ENCODE measurements at regions not wholly inside any gene's neighbourhood (a gene's known extent, or its start where the extent isn't known, plus 50 kb on each side); places are given as distances from the start of the nearest gene placed in this dataset.

DNA sequence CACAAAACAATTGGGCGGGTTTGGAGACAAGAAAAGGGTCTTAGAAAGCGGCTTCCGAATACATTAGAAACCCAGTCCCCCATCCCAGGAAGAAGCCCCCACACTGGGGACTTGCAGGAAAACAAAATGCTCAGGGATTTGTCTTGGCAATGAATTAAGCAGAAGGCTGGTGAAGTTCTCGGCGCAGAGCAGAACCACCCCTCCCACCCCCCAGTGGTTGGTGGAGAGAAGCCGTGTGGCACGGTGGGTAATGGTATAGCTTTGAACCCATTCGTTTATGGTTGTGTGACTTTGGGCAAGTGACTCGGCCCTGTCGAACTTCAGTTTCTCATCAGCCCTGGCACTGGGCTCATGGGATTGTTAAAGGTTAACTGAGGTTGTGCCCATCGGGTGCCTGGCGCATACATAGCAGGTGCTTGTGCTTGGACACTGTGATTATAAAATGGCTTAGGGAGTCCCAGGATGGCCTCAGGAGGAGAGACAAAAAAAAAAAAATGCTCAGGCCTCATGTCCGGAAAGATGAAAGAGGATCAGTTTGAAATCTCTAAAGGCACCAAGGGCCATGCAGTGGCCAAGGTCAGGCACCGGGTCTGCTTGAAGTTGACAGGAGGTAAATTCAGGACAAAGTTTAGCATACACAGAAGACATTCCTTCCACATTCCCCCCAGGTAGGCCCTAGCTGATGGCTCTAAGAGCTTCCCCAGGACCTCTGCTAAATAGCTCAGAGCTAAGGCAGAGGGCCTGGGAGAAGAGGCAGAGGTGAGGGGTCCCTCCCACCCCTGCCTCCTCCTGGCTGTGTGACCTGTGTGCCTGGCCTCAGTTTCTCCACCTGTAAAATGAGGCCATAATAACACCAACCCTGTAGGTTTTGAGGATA is 120.1 kb upstream of the PTPN1 start:
- FAIRE-seq (no peak), DNase-seq (ENCODE audit: insufficient read length, low spot score) (no peak)
- no peak for TF ChIP-seq TAF1 (IDR thresholded peaks at IDR 0.05; ENCODE audit: low read depth, low read length)
- no peak for TF ChIP-seq POLR2AphosphoS5 (IDR thresholded peaks at IDR 0.05; ENCODE audit: low read depth, low read length)

DNA sequence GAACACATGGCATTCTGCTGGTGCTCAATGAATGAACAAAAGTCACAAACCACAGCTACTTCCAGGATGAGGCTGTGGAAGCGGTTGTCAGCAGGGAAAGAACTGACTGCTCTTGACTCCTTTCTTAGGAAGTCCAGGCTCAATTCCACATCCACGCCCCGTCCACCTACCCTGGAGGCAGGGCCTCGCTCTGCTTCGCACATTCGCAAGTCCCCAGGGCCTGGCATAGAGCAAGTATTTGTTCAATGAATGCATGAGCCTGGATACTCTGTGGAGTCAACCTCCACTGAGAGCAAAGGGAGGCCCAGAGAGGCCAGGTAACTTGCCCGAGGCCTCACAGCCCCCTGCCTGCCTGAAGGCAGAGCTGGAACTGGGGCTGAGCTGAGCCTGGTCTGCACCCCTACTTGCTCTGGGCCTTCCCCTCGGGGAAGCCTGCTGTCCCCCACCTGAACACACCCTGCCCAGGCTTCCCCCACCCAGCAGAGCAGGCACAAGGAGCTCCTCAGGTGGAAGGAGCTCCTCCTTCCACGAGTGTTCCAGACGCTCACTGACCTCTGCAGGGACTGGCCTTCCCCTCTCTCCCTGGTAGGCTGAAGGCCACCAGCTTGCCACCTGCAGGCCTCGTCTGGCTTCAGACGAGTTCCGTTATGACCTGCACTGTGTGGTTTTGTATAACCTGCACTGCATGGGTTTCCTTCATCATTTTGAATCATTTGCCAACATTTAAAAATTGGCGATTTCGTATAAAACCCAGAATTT is 119.3 kb upstream of the PTPN1 start:
- TF ChIP-seq TAF1 (IDR thresholded peaks at IDR 0.05; ENCODE audit: low read depth, low read length) (no peak), PAX5 (IDR thresholded peaks at IDR 0.05; ENCODE audit: insufficient read depth, low read length, severe bottlenecking) (no peak), SPI1 (IDR thresholded peaks at IDR 0.05; ENCODE audit: low read depth, low read length) (no peak), POLR2A (IDR thresholded peaks at IDR 0.05; ENCODE audit: low read depth, low read length) (no peak), POU2F2 (IDR thresholded peaks at IDR 0.05; ENCODE audit: low read depth, low read length) (no peak), POLR2AphosphoS5 (IDR thresholded peaks at IDR 0.05; ENCODE audit: low read depth, low read length) (no peak)
- DNase-seq (ENCODE audit: insufficient read length, low spot score), result no peak
- FAIRE-seq, result no peak

DNA sequence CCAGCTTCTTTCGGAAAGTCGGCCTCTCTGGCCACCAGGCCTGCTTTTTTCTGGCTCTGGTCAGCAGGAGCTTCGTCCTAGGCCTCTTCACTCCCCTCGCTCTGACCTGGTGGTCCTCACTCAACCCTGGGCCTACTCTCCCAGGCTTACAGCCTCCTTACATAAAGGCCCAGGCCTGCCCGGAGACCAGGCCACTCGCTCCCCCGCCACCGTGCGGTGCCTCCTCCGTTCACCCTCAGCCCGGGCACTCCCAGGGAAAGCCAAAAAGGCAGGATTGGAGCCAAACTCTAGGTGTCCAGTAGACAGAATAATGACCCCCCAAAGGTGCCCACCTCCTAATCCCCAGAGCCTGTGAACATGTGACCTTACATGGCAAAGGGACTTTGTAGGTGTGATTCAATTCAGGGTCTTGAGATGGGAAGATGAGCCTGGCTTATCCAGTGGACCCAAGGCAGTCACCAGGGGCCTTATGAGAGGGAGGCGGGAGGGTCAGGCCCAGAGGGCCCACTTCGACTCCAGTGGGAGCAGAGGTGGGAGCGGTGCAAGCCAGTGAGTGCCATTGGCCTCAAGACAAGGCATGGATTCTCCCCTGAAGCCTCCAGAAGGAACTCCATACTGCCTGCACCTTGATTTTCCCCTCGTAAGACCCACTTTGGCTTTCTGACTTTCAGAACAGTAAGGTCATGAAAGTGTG is 118.6 kb upstream of the PTPN1 start:
- DNase-seq (ENCODE audit: insufficient read length, low spot score) (no peak), FAIRE-seq (no peak)
- TF ChIP-seq POLR2AphosphoS5 (IDR thresholded peaks at IDR 0.05; ENCODE audit: low read depth, low read length) (no peak), SPI1 (IDR thresholded peaks at IDR 0.05; ENCODE audit: low read depth, low read length) (no peak), POU2F2 (IDR thresholded peaks at IDR 0.05; ENCODE audit: low read depth, low read length) (no peak), PAX5 (IDR thresholded peaks at IDR 0.05; ENCODE audit: insufficient read depth, low read length, severe bottlenecking) (no peak), TAF1 (IDR thresholded peaks at IDR 0.05; ENCODE audit: low read depth, low read length) (no peak), POLR2A (IDR thresholded peaks at IDR 0.05; ENCODE audit: low read depth, low read length) (no peak)

DNA sequence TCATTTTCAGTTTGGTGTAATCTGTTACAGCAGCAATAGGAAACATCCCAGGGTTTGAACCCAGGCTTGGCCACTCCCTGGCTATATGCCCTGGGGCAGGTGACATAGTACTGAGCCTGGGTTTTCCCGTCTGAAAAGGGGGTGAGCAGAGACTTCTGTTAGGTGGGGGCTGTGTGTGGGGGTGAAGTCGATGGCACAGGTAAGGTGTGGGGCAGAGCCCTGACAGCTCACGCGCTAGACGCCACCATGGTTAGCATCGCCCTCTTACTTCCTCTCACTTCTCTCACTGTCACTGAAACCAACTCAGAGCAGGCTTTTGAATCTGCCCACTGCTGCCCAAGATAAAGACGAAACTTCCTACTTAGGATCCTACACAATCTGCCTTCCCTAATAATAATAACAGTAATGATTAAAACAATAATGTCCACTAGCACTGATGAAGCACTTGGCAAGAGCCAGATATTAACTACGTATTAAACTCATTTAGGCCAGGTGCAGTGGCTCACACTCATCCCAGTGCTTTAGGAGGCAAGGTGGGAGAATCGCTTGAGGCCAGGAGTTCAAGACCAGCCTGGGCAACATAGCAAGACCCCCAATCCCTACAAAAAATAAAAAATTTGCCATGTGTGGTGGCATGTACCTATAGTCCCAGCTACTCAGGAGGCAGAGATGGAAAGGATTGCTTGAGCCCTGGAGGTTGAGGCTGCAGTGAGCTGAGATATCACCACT is 117.9 kb upstream of the PTPN1 start:
- DNase-seq (ENCODE audit: insufficient read length, low spot score), result no peak
- TF ChIP-seq POLR2AphosphoS5 (IDR thresholded peaks at IDR 0.05; ENCODE audit: low read depth, low read length), result no peak
- 0 out of 2 replicates have a peak, but pooled peaks have one; percentile 5 for TF ChIP-seq SPI1 (IDR thresholded peaks at IDR 0.05; ENCODE audit: low read depth, low read length)
- FAIRE-seq, result no peak

DNA sequence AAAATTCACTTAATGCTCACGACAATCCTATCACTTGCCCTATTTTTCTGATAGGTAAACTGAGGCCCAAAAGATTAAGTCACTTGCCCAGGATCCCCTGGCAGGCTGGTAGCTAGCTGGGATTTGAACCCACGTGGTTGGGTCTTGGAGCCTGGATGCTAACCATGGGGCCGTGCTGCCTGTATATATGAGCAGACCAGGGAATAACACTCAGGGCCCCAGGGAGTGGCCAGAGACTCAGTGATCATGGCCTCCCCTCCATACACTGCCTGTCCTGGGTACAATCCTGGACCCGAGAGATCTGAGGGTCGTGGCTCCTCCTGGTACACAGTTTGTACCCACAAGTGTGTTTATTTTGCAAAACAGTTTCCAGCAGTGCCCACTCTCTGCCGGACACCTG is 116.9 kb upstream of the PTPN1 start:
- no peak for TF ChIP-seq PAX5 (IDR thresholded peaks at IDR 0.05; ENCODE audit: insufficient read depth, low read length, severe bottlenecking)
- TF ChIP-seq SPI1 (IDR thresholded peaks at IDR 0.05; ENCODE audit: low read depth, low read length), result no peak
- DNase-seq (ENCODE audit: insufficient read length, low spot score) (no peak), FAIRE-seq (no peak)

DNA sequence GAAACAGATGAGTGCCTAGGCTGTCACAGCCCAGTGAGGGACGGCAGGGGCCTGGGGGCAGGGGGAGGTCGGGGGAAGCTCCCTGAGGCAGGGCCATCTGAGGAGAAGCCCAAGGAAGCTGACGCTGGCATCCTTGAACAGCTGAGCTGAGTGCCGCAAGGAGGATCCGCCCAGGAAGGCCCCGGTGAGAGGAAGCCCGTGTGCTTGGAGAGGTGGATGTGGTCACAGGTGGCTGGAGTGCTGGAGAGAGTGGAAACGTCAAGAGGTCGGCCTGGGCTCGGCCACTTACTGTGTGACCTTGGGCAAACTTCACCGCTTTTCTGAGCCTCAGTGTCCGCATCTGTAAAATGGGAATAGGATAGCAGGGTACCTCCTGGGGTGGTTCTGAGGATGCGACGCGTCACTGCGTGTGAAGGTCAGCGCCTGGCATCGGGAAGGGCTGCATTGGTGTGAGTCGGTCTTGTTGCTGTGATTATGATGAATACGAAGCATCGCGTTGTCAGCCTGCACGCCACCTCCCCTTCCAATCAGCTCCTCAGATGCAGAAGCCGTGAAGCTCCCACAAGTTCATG is 116.1 kb upstream of the PTPN1 start:
- TF ChIP-seq TAF1 (IDR thresholded peaks at IDR 0.05; ENCODE audit: low read depth, low read length) (no peak), POU2F2 (IDR thresholded peaks at IDR 0.05; ENCODE audit: low read depth, low read length) (no peak), SPI1 (IDR thresholded peaks at IDR 0.05; ENCODE audit: low read depth, low read length) (no peak), POLR2A (IDR thresholded peaks at IDR 0.05; ENCODE audit: low read depth, low read length) (no peak), POLR2AphosphoS5 (IDR thresholded peaks at IDR 0.05; ENCODE audit: low read depth, low read length) (no peak), PAX5 (IDR thresholded peaks at IDR 0.05; ENCODE audit: insufficient read depth, low read length, severe bottlenecking) (no peak)
- FAIRE-seq, result no peak
- no peak for DNase-seq (ENCODE audit: insufficient read length, low spot score)

DNA sequence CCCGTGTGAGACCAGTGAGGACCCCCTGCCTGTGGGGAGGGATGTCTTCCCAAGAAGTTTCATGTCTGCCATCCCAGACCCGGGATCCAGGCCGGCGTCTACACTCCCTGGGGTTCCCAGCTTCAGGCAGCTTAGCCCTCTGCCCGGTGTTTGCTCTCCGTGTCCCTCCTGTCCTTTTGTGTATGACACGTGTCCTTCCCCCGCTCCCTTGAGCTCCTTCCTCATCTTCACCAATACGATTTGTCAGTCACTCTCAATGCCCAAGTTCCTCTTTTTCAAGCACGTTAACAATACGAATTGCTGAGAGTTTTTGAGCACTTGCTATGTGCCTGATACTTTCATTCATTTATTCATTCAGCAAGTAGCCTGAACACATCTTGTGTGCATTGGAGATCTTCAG is 115.6 kb upstream of the PTPN1 start:
- DNase-seq (ENCODE audit: insufficient read length, low spot score) (no peak), FAIRE-seq (no peak)
- TF ChIP-seq SPI1 (IDR thresholded peaks at IDR 0.05; ENCODE audit: low read depth, low read length) (peak; percentile 85), PAX5 (IDR thresholded peaks at IDR 0.05; ENCODE audit: insufficient read depth, low read length, severe bottlenecking) (no peak)

DNA sequence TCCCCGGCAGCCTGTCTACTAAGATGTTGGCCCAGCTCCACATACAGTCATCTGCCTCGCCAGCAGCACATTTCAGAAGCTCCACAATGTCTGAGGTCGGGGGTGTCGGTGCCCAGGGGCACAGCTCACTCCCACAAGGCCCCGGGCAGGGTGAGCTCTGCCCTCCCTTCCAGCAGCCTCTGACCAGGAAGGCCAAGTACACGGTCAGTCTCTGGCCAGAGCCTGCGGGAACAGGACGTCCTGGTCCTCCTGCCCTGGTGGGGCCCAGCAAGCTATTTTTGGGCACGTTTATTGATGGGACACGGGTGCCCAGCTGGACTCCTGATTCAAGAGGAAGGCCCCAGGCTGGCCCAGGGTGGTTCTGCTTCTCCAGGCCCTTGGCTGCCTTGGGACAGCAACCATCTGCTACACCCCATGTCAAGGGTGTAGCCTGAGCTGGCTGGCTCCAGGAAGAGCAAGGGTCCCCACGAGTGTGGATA is 114.9 kb upstream of the PTPN1 start:
- DNase-seq (ENCODE audit: insufficient read length, low spot score) (no peak), FAIRE-seq (no peak)
- TF ChIP-seq SPI1 (IDR thresholded peaks at IDR 0.05; ENCODE audit: low read depth, low read length), result no peak
- TF ChIP-seq TAF1 (IDR thresholded peaks at IDR 0.05; ENCODE audit: low read depth, low read length), result no peak
- no peak for TF ChIP-seq POLR2AphosphoS5 (IDR thresholded peaks at IDR 0.05; ENCODE audit: low read depth, low read length)
- no peak for TF ChIP-seq POLR2A (IDR thresholded peaks at IDR 0.05; ENCODE audit: low read depth, low read length)
- TF ChIP-seq POU2F2 (IDR thresholded peaks at IDR 0.05; ENCODE audit: low read depth, low read length), result no peak
- TF ChIP-seq PAX5 (IDR thresholded peaks at IDR 0.05; ENCODE audit: insufficient read depth, low read length, severe bottlenecking), result no peak

DNA sequence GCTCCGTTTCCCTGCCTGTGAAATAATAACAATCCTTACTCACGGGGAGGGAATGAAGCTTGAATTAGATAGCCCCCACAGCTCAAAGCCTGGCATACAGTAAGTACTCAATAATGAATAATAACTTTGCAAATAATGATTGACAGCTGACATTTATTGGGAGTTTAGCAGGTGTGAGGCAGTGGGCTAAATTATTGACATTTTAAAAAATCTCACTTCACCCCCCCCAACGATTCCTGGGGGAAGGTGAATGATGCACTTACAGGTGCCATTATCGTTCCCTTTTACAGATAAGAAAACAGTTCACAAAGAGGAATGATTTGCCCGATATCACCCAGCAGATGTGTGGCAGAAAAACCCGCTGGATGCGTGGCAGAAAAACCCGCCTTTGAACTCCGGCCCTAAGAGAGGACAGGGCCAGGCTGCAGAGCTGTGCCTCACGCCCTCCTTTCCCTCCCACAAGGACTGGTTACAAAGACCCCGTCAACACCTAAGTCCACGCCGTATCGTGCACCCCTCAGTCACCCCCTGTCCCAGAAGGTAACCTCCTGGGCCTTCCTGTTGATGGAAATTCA is 114.2 kb upstream of the PTPN1 start:
- no peak for DNase-seq (ENCODE audit: insufficient read length, low spot score)
- FAIRE-seq, result no peak

More for the DNA sequence above, 114.2 kb upstream of the PTPN1 start:
- TF ChIP-seq POLR2AphosphoS5 (IDR thresholded peaks at IDR 0.05; ENCODE audit: low read depth, low read length) (no peak), POLR2A (IDR thresholded peaks at IDR 0.05; ENCODE audit: low read depth, low read length) (no peak), PAX5 (IDR thresholded peaks at IDR 0.05; ENCODE audit: insufficient read depth, low read length, severe bottlenecking) (no peak), SPI1 (IDR thresholded peaks at IDR 0.05; ENCODE audit: low read depth, low read length) (no peak), POU2F2 (IDR thresholded peaks at IDR 0.05; ENCODE audit: low read depth, low read length) (no peak), TAF1 (IDR thresholded peaks at IDR 0.05; ENCODE audit: low read depth, low read length) (no peak)
